PC-3 (cell line): ENCODE measurements at regions not wholly inside any gene's neighbourhood (a gene's known extent, or its start where the extent isn't known, plus 50 kb on each side); places are given as distances from the start of the nearest gene placed in this dataset.

ENCODE experiments used
- ATAC-seq: fragments of 200-7000 bp; cut with Tn5 transposase; 2 replicates; pipeline ENCODE4 v1.9.1; 2020; ENCODE audit warnings: mild to moderate bottlenecking, moderate library complexity
- BruUV-seq: library from RNA; stranded (reverse); fragments of 400-500 nt; replicated peaks from 2 replicates; lab custom pipeline; 2021; lab: Mats Ljungman, UMichigan
- CTCF ChIA-PET: fragments of 300-600 bp; sonication (Branson Sonifier 250); formaldehyde crosslinking; loops from one replicate; lab custom pipeline; 2022; ENCODE audit warnings: antibody characterized with exemption; lab: Charles Lee
- POLR2A ChIA-PET: fragments of 300-600 bp; sonication (Branson Sonifier 250); formaldehyde crosslinking; loops from one replicate; lab custom pipeline; 2022; ENCODE audit warnings: antibody characterized with exemption; ENCODE audit not compliant: unreplicated experiment; lab: Charles Lee
- DNase-seq: peaks from one replicate; pipeline ENCODE4 v3.0.0-alpha.2; 2015
- H2AFZ ChIP-seq: fragments of 300-600 bp; sonication (generic); 2 replicates; pipeline ENCODE4 v1.6.0; 2016; ENCODE audit warnings: antibody characterized with exemption, low read length
- H3F3A ChIP-seq: fragments of 300-600 bp; sonication (generic); one replicate; pipeline ENCODE4 v1.6.0; 2017; ENCODE audit warnings: antibody characterized with exemption, low read length, control low read depth, mild to moderate bottlenecking; ENCODE audit not compliant: unreplicated experiment
- H3K27ac ChIP-seq: fragments of 300-600 bp; sonication (generic); 2 replicates; pipeline ENCODE4 v1.5.1; 2016; ENCODE audit warnings: mild to moderate bottlenecking, low read length
- H3K27me3 ChIP-seq: fragments of 300-600 bp; sonication (generic); 2 replicates; pipeline ENCODE4 v1.6.1; 2016; ENCODE audit warnings: low read length, mixed read lengths
- H3K36me3 ChIP-seq: fragments of 300-600 bp; sonication (generic); 2 replicates; pipeline ENCODE4 v1.6.1; 2016; ENCODE audit warnings: low read depth, mixed run types, low read length, mixed read lengths
- H3K4me1 ChIP-seq: fragments of 300-600 bp; sonication (generic); 2 replicates; pipeline ENCODE4 v1.5.1; 2016; ENCODE audit warnings: low read length; ENCODE audit not compliant: insufficient read depth
- H3K4me2 ChIP-seq: fragments of 300-600 bp; sonication (generic); 2 replicates; pipeline ENCODE4 v1.6.0; 2016; ENCODE audit warnings: low read length
- H3K4me3 ChIP-seq: fragments of 300-600 bp; sonication (generic); 2 replicates; pipeline ENCODE4 v1.5.1; 2016; ENCODE audit warnings: mild to moderate bottlenecking, low read length, mixed read lengths
- H3K79me2 ChIP-seq: fragments of 300-600 bp; sonication (generic); 2 replicates; pipeline ENCODE4 v1.6.1; 2017; ENCODE audit warnings: low read length, mixed read lengths
- H3K9ac ChIP-seq: fragments of 300-600 bp; sonication (generic); 2 replicates; pipeline ENCODE4 v1.6.0; 2016; ENCODE audit warnings: mild to moderate bottlenecking, low read length
- H3K9me2 ChIP-seq: fragments of 300-600 bp; sonication (generic); replicated peaks from 2 replicates; pipeline ENCODE4 v1.6.1; 2016; ENCODE audit warnings: mixed run types, low read length, mixed read lengths
- H3K9me3 ChIP-seq: fragments of 300-600 bp; sonication (generic); 2 replicates; pipeline ENCODE4 v1.6.1; 2016; ENCODE audit warnings: low read length, mixed read lengths
- H4K20me1 ChIP-seq: fragments of 300-600 bp; sonication (generic); 2 replicates; pipeline ENCODE4 v1.6.1; 2016; ENCODE audit warnings: low read length, mixed read lengths
- EZH2 ChIP-seq: fragments of 300-600 bp; sonication (generic); IDR thresholded peaks from one replicate; pipeline ENCODE4 v1.6.1; 2017; ENCODE audit warnings: antibody characterized with exemption, mild to moderate bottlenecking, low read length; ENCODE audit not compliant: unreplicated experiment
- EZH2phosphoT487 ChIP-seq: fragments of 300-600 bp; sonication (generic); IDR thresholded peaks from 2 replicates; pipeline ENCODE4 v1.6.1; 2018; ENCODE audit warnings: mild to moderate bottlenecking, antibody characterized with exemption, low read length, borderline replicate concordance
- intact Hi-C: fragments of 100-400 bp; cut with micrococcal nuclease; formaldehyde crosslinking; loops from 2 replicates; pipeline ENCODE4 v1.9.0; 2023
- TF ChIP-seq, protein P1 (sequence below): fragments of 300-600 bp; sonication (generic); conservative IDR thresholded peaks from 2 replicates; pipeline ENCODE4 v1.5.1; 2017; ENCODE audit warnings: antibody characterized with exemption, low read depth, mild to moderate bottlenecking, low read length

DNA sequence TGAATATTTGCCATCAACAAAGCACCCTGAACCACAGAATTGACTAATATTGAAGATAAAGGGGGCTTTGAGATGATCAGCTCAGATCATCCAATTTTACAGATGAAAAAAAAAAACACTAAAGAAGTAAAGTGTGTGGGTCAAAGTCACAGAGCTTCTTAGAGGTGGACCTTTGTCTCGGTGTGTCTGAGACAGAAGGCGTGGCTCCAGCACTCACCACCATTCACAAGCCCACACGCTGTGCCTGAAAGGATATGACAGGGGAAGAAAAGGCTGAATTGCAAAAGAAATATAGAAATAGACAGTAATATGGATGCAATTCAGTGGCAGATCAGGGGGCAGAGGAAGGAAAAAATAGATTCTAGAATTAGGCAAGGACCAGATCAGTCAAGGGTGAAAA, 114.9 kb upstream of the PLXNA4 start:
- TF ChIP-seq EZH2 = no peak
- TF ChIP-seq EZH2phosphoT487 = no peak
- TF ChIP-seq, protein P1, sequence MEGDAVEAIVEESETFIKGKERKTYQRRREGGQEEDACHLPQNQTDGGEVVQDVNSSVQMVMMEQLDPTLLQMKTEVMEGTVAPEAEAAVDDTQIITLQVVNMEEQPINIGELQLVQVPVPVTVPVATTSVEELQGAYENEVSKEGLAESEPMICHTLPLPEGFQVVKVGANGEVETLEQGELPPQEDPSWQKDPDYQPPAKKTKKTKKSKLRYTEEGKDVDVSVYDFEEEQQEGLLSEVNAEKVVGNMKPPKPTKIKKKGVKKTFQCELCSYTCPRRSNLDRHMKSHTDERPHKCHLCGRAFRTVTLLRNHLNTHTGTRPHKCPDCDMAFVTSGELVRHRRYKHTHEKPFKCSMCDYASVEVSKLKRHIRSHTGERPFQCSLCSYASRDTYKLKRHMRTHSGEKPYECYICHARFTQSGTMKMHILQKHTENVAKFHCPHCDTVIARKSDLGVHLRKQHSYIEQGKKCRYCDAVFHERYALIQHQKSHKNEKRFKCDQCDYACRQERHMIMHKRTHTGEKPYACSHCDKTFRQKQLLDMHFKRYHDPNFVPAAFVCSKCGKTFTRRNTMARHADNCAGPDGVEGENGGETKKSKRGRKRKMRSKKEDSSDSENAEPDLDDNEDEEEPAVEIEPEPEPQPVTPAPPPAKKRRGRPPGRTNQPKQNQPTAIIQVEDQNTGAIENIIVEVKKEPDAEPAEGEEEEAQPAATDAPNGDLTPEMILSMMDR = no peak
- DNase-seq (no peak), ATAC-seq (no peak)
- no peaks in the 10 kb centered on the region for H3K9me2 ChIP-seq
- H3K27me3 ChIP-seq = peaks cover 43% of the 10 kb centered on the region
- H3F3A ChIP-seq = no peaks in the 10 kb centered on the region
- no peaks in the 10 kb centered on the region for H3K36me3 ChIP-seq
- H2AFZ ChIP-seq = no peak overlapping the region
- no peaks in the 10 kb centered on the region for H3K79me2 ChIP-seq
- no peak overlapping the region for H3K4me2 ChIP-seq
- ChIA-PET CTCF (no interaction called here), POLR2A (interaction anchor here (0.6 kb wide), 1 partner anchor 1705 kb away, joined by 3 read pairs; no protein-coding TSS in a partner anchor)
- no TSS peak for BruUV-seq
- H3K27ac ChIP-seq = no peak overlapping the region
- H3K9me3 ChIP-seq = no peaks in the 10 kb centered on the region
- intact Hi-C loops = no loop called here
- H3K4me3 ChIP-seq = no peak overlapping the region
- H4K20me1 ChIP-seq = no peaks in the 10 kb centered on the region
- no peaks in the 10 kb centered on the region for H3K4me1 ChIP-seq
- no peak overlapping the region for H3K9ac ChIP-seq

DNA sequence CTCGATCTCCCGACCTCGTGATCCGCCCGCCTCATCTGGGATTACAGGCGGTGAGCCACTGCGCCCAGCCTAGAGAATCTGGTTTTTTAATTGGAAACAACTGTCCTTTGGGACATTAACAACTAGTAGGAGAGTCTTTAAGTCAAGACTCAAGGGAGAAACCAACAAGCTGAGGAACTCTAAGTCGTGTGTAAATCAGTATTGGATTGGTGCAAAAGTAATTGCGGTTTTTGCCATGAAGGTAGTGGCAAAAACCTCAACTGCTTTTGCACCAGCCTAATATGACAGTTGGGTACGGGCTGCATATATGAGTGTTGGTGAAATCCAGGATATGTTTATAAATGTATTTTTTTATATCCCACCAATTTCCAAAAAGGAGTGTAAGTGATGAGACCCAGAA, 113.9 kb upstream of the PLXNA4 start:
- no peaks in the 10 kb centered on the region for H3F3A ChIP-seq
- BruUV-seq = no TSS peak
- no peak overlapping the region for H3K9ac ChIP-seq
- DNase-seq (no peak), ATAC-seq (no peak)
- H3K9me3 ChIP-seq = no peaks in the 10 kb centered on the region
- no peaks in the 10 kb centered on the region for H3K36me3 ChIP-seq
- H4K20me1 ChIP-seq = no peaks in the 10 kb centered on the region
- TF ChIP-seq EZH2phosphoT487 = no peak
- TF ChIP-seq EZH2 = no peak
- TF ChIP-seq, protein P1 = no peak
- no peaks in the 10 kb centered on the region for H3K79me2 ChIP-seq
- no peak overlapping the region for H3K4me3 ChIP-seq
- ChIA-PET CTCF (no interaction called here), POLR2A (no interaction called here)
- no peak overlapping the region for H3K4me2 ChIP-seq
- H3K9me2 ChIP-seq = no peaks in the 10 kb centered on the region
- no peak overlapping the region for H3K27ac ChIP-seq
- peaks cover 50% of the 10 kb centered on the region for H3K27me3 ChIP-seq
- intact Hi-C loops = no loop called here
- H2AFZ ChIP-seq = no peak overlapping the region
- no peaks in the 10 kb centered on the region for H3K4me1 ChIP-seq

DNA sequence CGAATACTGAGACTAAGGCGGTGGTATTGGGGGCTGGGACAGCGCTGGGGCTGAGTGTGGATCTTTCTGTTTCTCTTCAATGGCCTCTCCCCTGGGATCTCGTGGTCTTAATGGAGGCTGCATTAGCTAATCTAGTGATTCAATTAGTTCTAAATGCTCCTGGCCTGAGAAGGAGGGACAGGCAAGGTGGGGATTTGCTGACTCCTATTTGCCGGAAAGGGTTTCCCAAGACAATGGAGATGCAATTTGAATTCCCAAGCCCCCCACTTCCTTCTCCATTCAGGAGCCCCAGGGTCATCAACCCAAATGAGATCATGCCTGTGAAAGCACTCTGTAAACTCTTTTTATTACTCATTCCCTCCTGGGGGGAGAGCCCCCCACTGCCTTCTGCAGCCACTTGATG, 111.7 kb upstream of the PLXNA4 start:
- Histone ChIP-seq H3K4me2 (no peak overlapping the region), H3K9ac (no peak overlapping the region), H3K4me3 (no peak overlapping the region), H3K9me2 (no peaks in the 10 kb centered on the region), H3K79me2 (no peaks in the 10 kb centered on the region), H2AFZ (no peak overlapping the region), H4K20me1 (no peaks in the 10 kb centered on the region), H3K36me3 (no peaks in the 10 kb centered on the region), H3K27me3 (peaks cover 43% of the 10 kb centered on the region), H3K4me1 (no peaks in the 10 kb centered on the region), H3F3A (no peaks in the 10 kb centered on the region), H3K9me3 (no peaks in the 10 kb centered on the region), H3K27ac (no peak overlapping the region)
- DNase-seq (no peak), ATAC-seq (no peak)
- ChIA-PET CTCF (no interaction called here), POLR2A (no interaction called here)
- intact Hi-C loops = no loop called here
- no peak for TF ChIP-seq EZH2phosphoT487
- TF ChIP-seq EZH2 = no peak
- TF ChIP-seq, protein P1 = no peak
- BruUV-seq = no TSS peak
